Peyer's patch (tissue), 4 donors: ENCODE measurements at regions not wholly inside any gene's neighbourhood (a gene's known extent, or its start where the extent isn't known, plus 50 kb on each side); places are given as distances from the start of the nearest gene placed in this dataset.

ENCODE experiments used
- POLR2A ChIP-seq, 2 donors: fragments of 450-650 bp; IDR thresholded peaks; one replicate each; pipeline ENCODE4 v1.5.1; 2017; ENCODE audit warnings: antibody characterized with exemption in 2 of 2, mild to moderate bottlenecking in 2 of 2, moderate library complexity in 2 of 2
- TF ChIP-seq, protein P1 (sequence below), 6 experiments: fragments of 450-650 bp in 4 of 6; fragments of 200-600 bp in 2 of 6; sonication (generic) in 1 of 6; IDR thresholded peaks; one replicate each; pipeline ENCODE4 v1.5.1; 2017 to 2019; ENCODE audit warnings: antibody characterized with exemption in 6 of 6, mild to moderate bottlenecking in 3 of 6, moderate library complexity in 1 of 6

DNA sequence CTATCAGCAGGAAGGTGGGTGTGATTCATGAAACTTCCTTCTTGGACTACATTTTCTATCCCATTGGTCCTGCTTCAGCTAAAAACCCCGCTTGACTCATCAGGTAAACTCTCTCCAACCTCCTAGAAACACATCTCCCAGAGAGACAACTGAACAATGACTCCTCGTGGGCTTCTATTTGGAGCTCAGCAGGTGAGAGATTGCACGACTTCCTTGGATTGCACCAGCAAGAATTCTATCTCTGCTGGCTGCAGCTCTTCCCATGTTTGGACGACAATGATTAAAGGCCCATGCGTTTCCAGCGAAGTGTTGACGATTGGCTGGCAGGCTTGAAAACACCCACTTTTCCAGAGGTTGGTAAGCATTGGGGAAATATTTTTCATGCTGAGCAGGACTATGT lies 216.1 kb upstream of the NTM start:
- TF ChIP-seq, protein P1, sequence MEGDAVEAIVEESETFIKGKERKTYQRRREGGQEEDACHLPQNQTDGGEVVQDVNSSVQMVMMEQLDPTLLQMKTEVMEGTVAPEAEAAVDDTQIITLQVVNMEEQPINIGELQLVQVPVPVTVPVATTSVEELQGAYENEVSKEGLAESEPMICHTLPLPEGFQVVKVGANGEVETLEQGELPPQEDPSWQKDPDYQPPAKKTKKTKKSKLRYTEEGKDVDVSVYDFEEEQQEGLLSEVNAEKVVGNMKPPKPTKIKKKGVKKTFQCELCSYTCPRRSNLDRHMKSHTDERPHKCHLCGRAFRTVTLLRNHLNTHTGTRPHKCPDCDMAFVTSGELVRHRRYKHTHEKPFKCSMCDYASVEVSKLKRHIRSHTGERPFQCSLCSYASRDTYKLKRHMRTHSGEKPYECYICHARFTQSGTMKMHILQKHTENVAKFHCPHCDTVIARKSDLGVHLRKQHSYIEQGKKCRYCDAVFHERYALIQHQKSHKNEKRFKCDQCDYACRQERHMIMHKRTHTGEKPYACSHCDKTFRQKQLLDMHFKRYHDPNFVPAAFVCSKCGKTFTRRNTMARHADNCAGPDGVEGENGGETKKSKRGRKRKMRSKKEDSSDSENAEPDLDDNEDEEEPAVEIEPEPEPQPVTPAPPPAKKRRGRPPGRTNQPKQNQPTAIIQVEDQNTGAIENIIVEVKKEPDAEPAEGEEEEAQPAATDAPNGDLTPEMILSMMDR (IDR thresholded peaks at IDR 0.05), result no peak
- no peak for TF ChIP-seq POLR2A (IDR thresholded peaks at IDR 0.05)
